K562 (cell line): ENCODE measurements at regions not wholly inside any gene's neighbourhood (a gene's known extent, or its start where the extent isn't known, plus 50 kb on each side); places are given as distances from the start of the nearest gene placed in this dataset.

ENCODE experiments used
- BACH1 ChIP-seq: fragments of 200-800 bp; sonication (Bioruptor generic); IDR thresholded peaks from 2 replicates; pipeline ENCODE4 v1.6.1; 2016; ENCODE audit warnings: missing genetic modification characterization, missing compliant biosample characterization
- CTCF ChIP-seq, 3 experiments: IDR thresholded peaks in 2 of 3; conservative IDR thresholded peaks in 1 of 3; 2 replicates each; pipeline ENCODE4 v1.5.1; 2011 to 2012; ENCODE audit warnings: low read length in 3 of 3, mild to moderate bottlenecking in 3 of 3, control low read depth in 2 of 3, improper control_type of control experiment in 1 of 3, inconsistent platforms in 1 of 3, low read depth in 1 of 3, mixed read lengths in 1 of 3, moderate library complexity in 1 of 3; ENCODE audit not compliant: insufficient read depth in 2 of 3
- ELF4 ChIP-seq: fragments of 450-650 bp; formaldehyde crosslinking; IDR thresholded peaks from 2 replicates; pipeline ENCODE4 v1.4.0; 2022; ENCODE audit warnings: missing genetic modification characterization
- NFIC ChIP-seq: fragments of 450-650 bp; IDR thresholded peaks from 2 replicates; pipeline ENCODE4 v1.6.1; 2017; ENCODE audit warnings: mild to moderate bottlenecking, inconsistent platforms
- PHF20 ChIP-seq: fragments of 450-650 bp; IDR thresholded peaks from 2 replicates; pipeline ENCODE4 v1.6.1; 2018; ENCODE audit not compliant: partially characterized antibody
- POLR2AphosphoS5 ChIP-seq: IDR thresholded peaks from 2 replicates; pipeline ENCODE4 v1.6.1; 2011; ENCODE audit warnings: mild to moderate bottlenecking, low read depth, low read length, moderate library complexity; ENCODE audit not compliant: control insufficient read depth, insufficient read depth
- REST ChIP-seq, 2 experiments: fragments of 450-650 bp; formaldehyde crosslinking in 1 of 2; IDR thresholded peaks; 2 replicates each; pipeline versions ENCODE4 v1.4.0 to v1.6.1; 2014 to 2020; ENCODE audit warnings: mild to moderate bottlenecking in 2 of 2, borderline replicate concordance in 1 of 2, low read depth in 1 of 2
- STAT6 ChIP-seq: sonication (generic); formaldehyde crosslinking; IDR thresholded peaks from 2 replicates; pipeline ENCODE4 v1.8.1; 2023; ENCODE audit warnings: mild to moderate bottlenecking, missing genetic modification reagents
- U2AF2 ChIP-seq: fragments of 200-400 bp; formaldehyde crosslinking; optimal IDR thresholded peaks from 2 replicates; pipeline ENCODE3; 2017; ENCODE audit warnings: low read depth, mild to moderate bottlenecking, low read length
- ZNF507 ChIP-seq: conservative IDR thresholded peaks from 2 replicates; pipeline ENCODE4 v1.6.1; 2017; ENCODE audit warnings: missing genetic modification characterization, missing compliant biosample characterization
- ZNF668 ChIP-seq: fragments of 250-450 bp; sonication (Bioruptor Pico); IDR thresholded peaks from 2 replicates; pipeline ENCODE4 v1.8.0; 2022; ENCODE audit warnings: mild to moderate bottlenecking, inconsistent platforms
- ZSCAN32 ChIP-seq: fragments of 450-650 bp; formaldehyde crosslinking; IDR thresholded peaks from 2 replicates; pipeline ENCODE4 v1.4.0; 2020; ENCODE audit warnings: mild to moderate bottlenecking, moderate library complexity

- TF ChIP-seq POLR2AphosphoS5, result no peak
- TF ChIP-seq NFIC, result no peak
- no peak for TF ChIP-seq REST (IDR thresholded peaks at IDR 0.05; ENCODE audit: borderline replicate concordance)
- no peak for TF ChIP-seq REST (CRISPR knock-in tag; IDR thresholded peaks at IDR 0.05; ENCODE audit: low read depth)
- no peak for TF ChIP-seq ZSCAN32
- no peak for TF ChIP-seq STAT6 (CRISPR knock-in tag)
- no peak for TF ChIP-seq CTCF (IDR thresholded peaks at IDR 0.05 in 2 of 3, conservative IDR thresholded peaks at IDR 0.05 in 1 of 3; ENCODE audit: insufficient read depth in 2 of 3, low read depth in 1 of 3, low read length in 3 of 3)
- TF ChIP-seq ELF4 (CRISPR knock-in tag), result no peak
- no peak for TF ChIP-seq ZNF668
- no peak for TF ChIP-seq PHF20
- TF ChIP-seq U2AF2, result no peak
- TF ChIP-seq ZNF507 (tag), result no peak
- TF ChIP-seq BACH1, result no peak
Measured at GRCh38 chr16:17972460-17972943, 364.0 kb downstream of the NPIPA8 start.
